Common myeloid progenitor, CD34-positive (primary cell): ENCODE measurements at regions not wholly inside any gene's neighbourhood (a gene's known extent, or its start where the extent isn't known, plus 50 kb on each side); places are given as distances from the start of the nearest gene placed in this dataset.

Source experiments
- CTCF ChIA-PET: fragments of 350-600 bp; sonication (Branson Sonifier 250); formaldehyde crosslinking; loops from one replicate; lab custom pipeline; 2021; ENCODE audit warnings: antibody characterized with exemption; lab: Charles Lee
- POLR2A ChIA-PET: fragments of 350-600 bp; sonication (Branson Sonifier 250); formaldehyde crosslinking; loops from one replicate; lab custom pipeline; 2021; ENCODE audit warnings: antibody characterized with exemption; lab: Charles Lee
- DNase-seq, 3 donors: peaks; one replicate each; pipeline versions ENCODE4 v3.0.0 to v3.0.0-alpha.2; 2013
- H3K27ac ChIP-seq, 2 experiments: 1 replicate in 1 of 2; 2 replicates in 1 of 2; pipeline ENCODE4 v1.7.0; 2013; ENCODE audit warnings: inconsistent platforms in 2 of 2, low read length in 2 of 2, mild to moderate bottlenecking in 2 of 2, low read depth in 1 of 2, moderate library complexity in 1 of 2; ENCODE audit not compliant: severe bottlenecking in 2 of 2, insufficient read depth in 1 of 2, poor library complexity in 1 of 2
- H3K27me3 ChIP-seq, 5 experiments: replicated peaks in 2 of 5; 1 replicate in 3 of 5; 2 replicates in 2 of 5; pipeline versions ENCODE4 v1.6.1 to v1.7.0; 2013; ENCODE audit warnings: low read length in 4 of 5, mild to moderate bottlenecking in 2 of 5, moderate library complexity in 2 of 5, inconsistent platforms in 1 of 5; ENCODE audit not compliant: insufficient read depth in 5 of 5, control insufficient read depth in 4 of 5
- H3K36me3 ChIP-seq, 4 experiments: 1 replicate in 2 of 4; 2 replicates in 2 of 4; pipeline versions ENCODE4 v1.6.1 to v1.7.0; 2013; ENCODE audit warnings: low read length in 3 of 4, control low read depth in 1 of 4, mild to moderate bottlenecking in 1 of 4; ENCODE audit not compliant: control insufficient read depth in 4 of 4, insufficient read depth in 4 of 4
- H3K4me1 ChIP-seq, 4 experiments: 1 replicate in 3 of 4; 2 replicates in 1 of 4; pipeline versions ENCODE4 v1.6.1 to v1.7.1; 2013; ENCODE audit warnings: low read length in 3 of 4, mild to moderate bottlenecking in 3 of 4, control low read depth in 1 of 4, inconsistent platforms in 1 of 4, moderate library complexity in 1 of 4; ENCODE audit not compliant: control insufficient read depth in 4 of 4, insufficient read depth in 4 of 4; ENCODE audit errors: control extremely low read depth in 1 of 4
- H3K4me3 ChIP-seq, 7 experiments: 1 replicate in 4 of 7; 2 replicates in 3 of 7; pipeline versions ENCODE4 v1.5.1 to v1.7.0; 2013; ENCODE audit warnings: mild to moderate bottlenecking in 7 of 7, low read length in 6 of 7, moderate library complexity in 6 of 7, inconsistent platforms in 2 of 7, low read depth in 2 of 7, control low read depth in 1 of 7; ENCODE audit not compliant: insufficient read depth in 4 of 7, control insufficient read depth in 1 of 7; ENCODE audit errors: extremely low read depth in 1 of 7
- H3K9me3 ChIP-seq, 5 experiments: 1 replicate in 4 of 5; 2 replicates in 1 of 5; pipeline versions ENCODE4 v1.6.1 to v1.7.1; 2013; ENCODE audit warnings: low read length in 4 of 5, mild to moderate bottlenecking in 2 of 5, inconsistent platforms in 1 of 5, low read depth in 1 of 5, moderate library complexity in 1 of 5; ENCODE audit not compliant: control insufficient read depth in 4 of 5, insufficient read depth in 2 of 5; ENCODE audit errors: control extremely low read depth in 1 of 5
- WGBS: methylation state at CpG from one replicate; pipeline ENCODE4 v1.1.5; 2013; ENCODE audit not compliant: insufficient coverage; 5-methylcytosine and 5-hydroxymethylcytosine counted together

- DNase-seq, result no peak
- 100% methylated on average over 1 of the region's 1 CpG for WGBS
- POLR2A ChIA-PET, result no interaction called here
These were observed 1172.3 kb upstream of the LRRTM3 start for GRCh38 chr10:65753532-65753931.

GRCh38 chr10:65754112-65754511, 1171.7 kb upstream of the LRRTM3 start:
- Histone ChIP-seq H3K4me3 (no peak overlapping the region), H3K9me3 (no peaks in the 10 kb centered on the region), H3K4me1 (no peaks in the 10 kb centered on the region), H3K27ac (no peak overlapping the region), H3K36me3 (no peaks in the 10 kb centered on the region), H3K27me3 (no peaks in the 10 kb centered on the region)
- no peak for DNase-seq
- ChIA-PET CTCF (no interaction called here), POLR2A (no interaction called here)
- no CpG with 5 or more reads among the region's 2 CpGs for WGBS

More at GRCh38 chr10:65753532-65753931, 1172.3 kb upstream of the LRRTM3 start:
- Histone ChIP-seq H3K27me3 (no peaks in the 10 kb centered on the region), H3K9me3 (no peaks in the 10 kb centered on the region), H3K27ac (no peak overlapping the region), H3K4me3 (no peak overlapping the region), H3K36me3 (no peaks in the 10 kb centered on the region), H3K4me1 (no peaks in the 10 kb centered on the region)
- CTCF ChIA-PET, result no interaction called here

GRCh38 chr10:65762311-65762710, 1163.5 kb upstream of the LRRTM3 start:
- Histone ChIP-seq H3K27me3 (no peaks in the 10 kb centered on the region), H3K9me3 (no peaks in the 10 kb centered on the region), H3K36me3 (no peaks in the 10 kb centered on the region), H3K4me3 (no peak overlapping the region), H3K27ac (no peak overlapping the region), H3K4me1 (no peaks in the 10 kb centered on the region)
- DNase-seq, result no peak
- POLR2A ChIA-PET, result no interaction called here
- no CpG with 5 or more reads among the region's 3 CpGs for WGBS
- CTCF ChIA-PET, result no interaction called here

GRCh38 chr10:65765006-65765541, 1160.8 kb upstream of the LRRTM3 start:
- Histone ChIP-seq H3K9me3 (peaks cover 0 to 2% (median 0%) of the 10 kb centered on the region in 5 experiments), H3K27ac (no peak overlapping the region), H3K4me1 (no peaks in the 10 kb centered on the region), H3K36me3 (no peaks in the 10 kb centered on the region), H3K4me3 (no peak overlapping the region), H3K27me3 (no peaks in the 10 kb centered on the region)
- CTCF ChIA-PET, result no interaction called here
- no peak for DNase-seq
- POLR2A ChIA-PET, result no interaction called here
- 89% methylated on average over 1 of the region's 1 CpG for WGBS

- CTCF ChIA-PET, result interaction anchor here (1.5 kb wide), 1 partner anchor 10 kb away, joined by 4 read pairs; no protein-coding TSS in a partner anchor
- Histone ChIP-seq H3K27ac (no peak overlapping the region), H3K4me1 (no peaks in the 10 kb centered on the region), H3K27me3 (no peaks in the 10 kb centered on the region), H3K9me3 (peaks cover 0 to 4% (median 0%) of the 10 kb centered on the region in 5 experiments), H3K4me3 (no peak overlapping the region), H3K36me3 (no peaks in the 10 kb centered on the region)
- POLR2A ChIA-PET, result no interaction called here
- DNase-seq, result no peak
- WGBS, result 78% methylated on average over 1 of the region's 1 CpG
These were observed 1156.0 kb upstream of the LRRTM3 start for GRCh38 chr10:65769828-65770227.

GRCh38 chr10:65778753-65779152, 1147.1 kb upstream of the LRRTM3 start:
- 95% methylated on average over 6 of the region's 6 CpGs for WGBS
- POLR2A ChIA-PET, result no interaction called here
- Histone ChIP-seq H3K9me3 (no peaks in the 10 kb centered on the region), H3K27ac (no peak overlapping the region), H3K36me3 (no peaks in the 10 kb centered on the region), H3K27me3 (no peaks in the 10 kb centered on the region), H3K4me3 (no peak overlapping the region), H3K4me1 (no peaks in the 10 kb centered on the region)
- CTCF ChIA-PET, result interaction anchor here (1.1 kb wide), 1 partner anchor 10 kb away, joined by 4 read pairs; no protein-coding TSS in a partner anchor
- DNase-seq, result no peak

GRCh38 chr10:65779985-65780384, 1145.9 kb upstream of the LRRTM3 start:
- Histone ChIP-seq H3K9me3 (no peaks in the 10 kb centered on the region), H3K36me3 (no peaks in the 10 kb centered on the region), H3K4me3 (no peak overlapping the region), H3K27me3 (no peaks in the 10 kb centered on the region), H3K27ac (no peak overlapping the region), H3K4me1 (no peaks in the 10 kb centered on the region)
- WGBS, result 94% methylated on average over 5 of the region's 5 CpGs
- DNase-seq, result no peak
- ChIA-PET POLR2A (no interaction called here), CTCF (interaction anchor here (1.1 kb wide), 1 partner anchor 11 kb away, joined by 4 read pairs; no protein-coding TSS in a partner anchor)
